AG10803 (cell line): ENCODE measurements at regions not wholly inside any gene's neighbourhood (a gene's known extent, or its start where the extent isn't known, plus 50 kb on each side); places are given as distances from the start of the nearest gene placed in this dataset.
"Not testable (repeated sequence)": the region's sequence is repeated elsewhere in the genome, so short reads cannot be mapped to it uniquely, and the experiment has no call there.

Experiments used
- DNase-seq: peaks from one replicate; pipeline ENCODE4 v3.0.0; 2010; ENCODE audit warnings: low read depth
- H3K4me3 ChIP-seq: 2 replicates; pipeline ENCODE4 v1.5.1; 2011; ENCODE audit warnings: mild to moderate bottlenecking, low read length, control low read depth
- CTCF ChIP-seq: conservative IDR thresholded peaks from 2 replicates; pipeline ENCODE4 v1.5.1; 2011; ENCODE audit warnings: mild to moderate bottlenecking, low read length, control low read depth, inconsistent platforms

DNA sequence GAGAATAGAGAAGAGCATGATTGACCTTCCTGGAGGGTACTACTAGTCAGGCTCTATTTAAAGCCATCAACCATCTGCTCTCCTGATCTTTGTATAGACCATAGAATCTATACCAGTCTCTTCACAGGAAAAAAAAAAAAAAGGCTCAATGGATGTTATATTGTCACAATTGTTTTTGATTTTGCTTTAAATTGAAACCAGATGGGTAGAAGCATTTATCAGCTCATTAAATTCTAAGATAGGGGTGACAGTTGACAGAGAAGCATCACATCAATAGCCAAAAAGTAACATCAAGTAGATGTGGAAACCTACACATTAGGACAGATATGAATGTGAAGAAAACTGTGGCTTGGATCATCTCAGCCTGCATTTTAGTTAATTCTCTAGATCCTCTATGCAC lies 558.9 kb upstream of the MBL2 start:
- TF ChIP-seq CTCF: no peak
- no peak for DNase-seq
- H3K4me3 ChIP-seq: no peak overlapping the region

GRCh38 chr10:53326401-53327305 lies 554.1 kb upstream of the MBL2 start:
- DNase-seq: not testable (repeated sequence)

DNA sequence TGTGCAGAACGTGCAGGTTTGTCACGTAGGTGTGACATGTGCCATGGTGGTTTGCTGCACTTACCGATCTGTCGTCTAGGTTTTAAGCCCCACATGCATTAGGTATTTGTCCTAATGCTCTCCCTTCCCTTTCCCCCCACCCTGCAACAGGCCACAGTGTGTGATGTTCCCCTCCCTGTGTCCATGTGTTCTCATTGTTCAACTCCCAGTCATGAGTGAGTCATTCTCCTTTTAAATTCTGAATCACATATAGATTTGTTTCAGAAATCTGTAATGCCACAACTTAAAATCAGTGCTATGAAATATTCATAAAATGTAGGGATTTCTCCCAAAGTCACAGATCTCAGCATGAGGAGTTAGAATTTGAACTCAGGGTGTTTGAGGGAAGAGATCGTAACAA lies 552.5 kb upstream of the MBL2 start:
- DNase-seq: no peak
- no peak overlapping the region for H3K4me3 ChIP-seq
- no peak for TF ChIP-seq CTCF

More at GRCh38 chr10:53326401-53327305, 554.1 kb upstream of the MBL2 start:
- H3K4me3 ChIP-seq: not testable (repeated sequence)

DNA sequence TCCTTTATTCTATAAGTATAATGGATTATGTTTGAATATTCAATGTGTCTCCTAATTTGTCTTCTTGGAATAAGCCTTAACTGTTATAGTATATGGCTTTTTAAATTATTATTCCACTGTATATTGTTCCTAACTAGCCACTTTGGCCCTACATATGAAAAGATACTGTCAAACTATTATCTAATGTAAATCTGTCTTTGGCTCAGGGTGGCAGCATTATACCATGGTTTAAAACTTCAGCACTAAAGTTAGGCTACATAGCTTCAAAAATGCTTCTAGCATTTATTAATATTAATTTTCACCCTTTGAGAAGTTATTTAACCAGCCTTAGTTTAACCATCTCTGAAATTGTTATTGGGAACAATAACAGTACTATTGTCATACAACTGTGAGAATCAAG lies 543.1 kb upstream of the MBL2 start:
- no peak for DNase-seq
- no peak overlapping the region for H3K4me3 ChIP-seq
- no peak for TF ChIP-seq CTCF

DNA sequence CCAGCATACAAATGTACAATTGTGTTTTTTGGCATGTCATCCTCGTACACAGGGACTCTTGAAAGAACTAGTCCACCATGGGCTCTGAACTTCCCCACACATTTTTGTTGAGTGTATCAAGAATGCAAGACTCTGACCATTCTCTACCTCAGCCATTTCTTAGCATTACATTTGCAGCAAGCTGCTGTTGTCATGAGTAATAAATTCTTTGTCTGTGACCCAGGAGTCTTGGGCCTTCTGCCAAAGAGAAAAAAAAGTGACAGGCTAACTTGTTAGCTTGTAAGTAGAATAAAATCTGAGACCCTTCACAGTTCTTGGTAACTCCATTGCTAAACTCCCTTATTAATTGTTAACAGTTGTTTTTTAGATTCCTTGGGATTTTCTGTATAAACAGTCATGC lies 542.3 kb upstream of the MBL2 start:
- no peak overlapping the region for H3K4me3 ChIP-seq
- no peak for TF ChIP-seq CTCF
- DNase-seq: peak; percentile 62

GRCh38 chr10:53298443-53298842 lies 525.9 kb upstream of the MBL2 start:
- TF ChIP-seq CTCF: no peak
- no peak for DNase-seq
- no peak overlapping the region for H3K4me3 ChIP-seq

DNA sequence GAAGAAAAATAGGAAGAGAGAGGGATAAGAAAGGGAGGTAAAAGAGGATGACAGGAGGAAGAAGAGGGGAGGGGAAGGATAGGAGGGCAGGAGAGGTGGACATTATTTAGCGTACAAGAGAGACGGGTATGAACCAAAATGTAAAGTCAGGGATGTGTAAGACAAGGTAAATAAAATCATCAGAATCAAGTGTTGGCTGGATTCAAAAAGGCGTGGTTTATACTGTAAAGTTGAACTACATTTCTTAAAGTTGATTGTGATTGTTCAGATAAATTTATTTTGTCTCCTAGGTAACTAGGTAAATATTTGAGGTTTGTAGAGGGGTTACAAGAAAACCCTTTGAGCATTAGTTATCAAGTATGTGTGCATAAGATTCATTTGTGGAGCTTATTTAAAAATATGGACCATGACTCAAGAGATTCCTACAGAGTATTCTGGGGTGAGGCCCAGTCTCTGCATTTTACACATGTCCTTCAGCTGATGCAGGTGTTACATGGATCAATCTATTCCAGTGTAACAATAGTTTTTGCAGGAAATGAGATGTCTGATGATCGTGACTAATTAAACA lies 512.1 kb upstream of the MBL2 start:
- no peak overlapping the region for H3K4me3 ChIP-seq
- TF ChIP-seq CTCF: no peak

More for the DNA sequence above, 512.1 kb upstream of the MBL2 start:
- no peak for DNase-seq
